ENCODE measurements at regions not wholly inside any gene's neighbourhood (a gene's known extent, or its start where the extent isn't known, plus 50 kb on each side); places are given as distances from the start of the nearest gene placed in this dataset.

- TF ChIP-seq CTCF (IDR thresholded peaks at IDR 0.05): no peak
- TF ChIP-seq POLR2A (IDR thresholded peaks at IDR 0.05): no peak
Observed at GRCh38 chr2:75982719-75983118, 272.0 kb upstream of the GCFC2 start.
